ENCODE measurements at regions not wholly inside any gene's neighbourhood (a gene's known extent, or its start where the extent isn't known, plus 50 kb on each side); places are given as distances from the start of the nearest gene placed in this dataset.

DNA sequence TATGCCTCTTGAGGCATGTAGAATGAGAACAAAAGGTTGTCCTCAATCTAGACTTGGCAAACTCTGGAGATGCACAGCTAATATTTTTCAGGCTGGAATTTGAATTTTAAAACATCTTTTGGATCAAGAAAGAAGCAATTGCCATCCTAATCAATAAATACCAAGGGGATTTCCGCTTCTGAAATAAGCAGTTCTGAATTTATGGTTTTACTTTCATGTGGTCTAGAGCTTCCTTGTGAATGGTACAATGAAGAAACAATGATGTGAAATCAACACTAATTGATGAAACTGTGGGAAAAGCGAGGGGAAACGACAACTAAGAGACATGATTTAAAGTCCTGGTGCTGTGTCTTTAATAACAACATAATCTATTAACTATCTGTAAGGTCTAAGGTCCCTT is 1202.7 kb downstream of the SORCS3 start:
- no peak overlapping the region for H3K27ac ChIP-seq
- TF ChIP-seq, protein P1, sequence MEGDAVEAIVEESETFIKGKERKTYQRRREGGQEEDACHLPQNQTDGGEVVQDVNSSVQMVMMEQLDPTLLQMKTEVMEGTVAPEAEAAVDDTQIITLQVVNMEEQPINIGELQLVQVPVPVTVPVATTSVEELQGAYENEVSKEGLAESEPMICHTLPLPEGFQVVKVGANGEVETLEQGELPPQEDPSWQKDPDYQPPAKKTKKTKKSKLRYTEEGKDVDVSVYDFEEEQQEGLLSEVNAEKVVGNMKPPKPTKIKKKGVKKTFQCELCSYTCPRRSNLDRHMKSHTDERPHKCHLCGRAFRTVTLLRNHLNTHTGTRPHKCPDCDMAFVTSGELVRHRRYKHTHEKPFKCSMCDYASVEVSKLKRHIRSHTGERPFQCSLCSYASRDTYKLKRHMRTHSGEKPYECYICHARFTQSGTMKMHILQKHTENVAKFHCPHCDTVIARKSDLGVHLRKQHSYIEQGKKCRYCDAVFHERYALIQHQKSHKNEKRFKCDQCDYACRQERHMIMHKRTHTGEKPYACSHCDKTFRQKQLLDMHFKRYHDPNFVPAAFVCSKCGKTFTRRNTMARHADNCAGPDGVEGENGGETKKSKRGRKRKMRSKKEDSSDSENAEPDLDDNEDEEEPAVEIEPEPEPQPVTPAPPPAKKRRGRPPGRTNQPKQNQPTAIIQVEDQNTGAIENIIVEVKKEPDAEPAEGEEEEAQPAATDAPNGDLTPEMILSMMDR (IDR thresholded peaks at IDR 0.05) = no peak
- no peak for TF ChIP-seq ZFX (IDR thresholded peaks at IDR 0.05; ENCODE audit: borderline replicate concordance)

DNA sequence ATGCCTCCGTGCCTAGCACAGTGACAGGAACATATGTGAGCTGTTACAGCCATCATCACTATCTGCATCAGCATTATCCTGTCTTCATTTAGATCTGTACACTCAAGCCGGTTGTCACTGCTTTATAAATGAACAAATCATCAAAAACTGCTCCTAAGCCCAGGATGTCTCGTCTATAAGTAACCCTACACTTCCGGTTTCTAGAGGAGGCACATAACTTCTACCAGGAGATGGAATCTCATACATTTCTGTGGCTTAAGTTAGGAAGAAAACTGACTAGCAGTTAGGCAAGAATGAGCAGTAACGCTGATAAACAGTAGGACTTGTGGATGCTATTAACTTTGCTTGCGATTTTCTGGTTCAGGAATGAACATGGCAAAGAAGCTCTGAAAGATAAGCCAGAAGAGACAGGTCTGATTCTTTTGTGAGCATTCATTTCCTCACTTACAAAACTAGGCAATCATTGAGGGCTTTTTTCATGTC is 1199.2 kb downstream of the SORCS3 start:
- TF ChIP-seq, protein P1 (IDR thresholded peaks at IDR 0.05) = no peak
- TF ChIP-seq ZFX (IDR thresholded peaks at IDR 0.05; ENCODE audit: borderline replicate concordance) = no peak
- H3K27ac ChIP-seq = no peak overlapping the region

DNA sequence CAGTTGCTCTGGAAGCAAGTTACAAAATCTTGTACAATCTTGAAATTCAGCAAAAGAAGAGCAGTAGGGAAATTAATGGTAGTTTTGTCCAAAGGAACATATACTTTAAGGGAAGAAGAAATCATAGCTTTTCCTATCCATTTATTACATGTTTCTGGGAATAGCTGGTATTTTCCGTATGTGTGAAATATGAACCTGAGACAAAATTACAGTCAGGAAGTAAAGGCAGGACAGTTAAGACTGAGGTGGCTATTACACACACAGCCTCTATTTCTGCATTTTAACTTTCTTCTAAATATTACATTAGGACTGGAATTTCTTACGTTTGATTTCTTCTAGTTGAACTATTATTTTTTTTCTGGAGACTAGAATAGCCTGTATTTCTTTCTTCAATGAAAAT is 1197.3 kb downstream of the SORCS3 start:
- no peak overlapping the region for H3K27ac ChIP-seq
- TF ChIP-seq, protein P1 (IDR thresholded peaks at IDR 0.05) = no peak
- no peak for TF ChIP-seq ZFX (IDR thresholded peaks at IDR 0.05; ENCODE audit: borderline replicate concordance)

DNA sequence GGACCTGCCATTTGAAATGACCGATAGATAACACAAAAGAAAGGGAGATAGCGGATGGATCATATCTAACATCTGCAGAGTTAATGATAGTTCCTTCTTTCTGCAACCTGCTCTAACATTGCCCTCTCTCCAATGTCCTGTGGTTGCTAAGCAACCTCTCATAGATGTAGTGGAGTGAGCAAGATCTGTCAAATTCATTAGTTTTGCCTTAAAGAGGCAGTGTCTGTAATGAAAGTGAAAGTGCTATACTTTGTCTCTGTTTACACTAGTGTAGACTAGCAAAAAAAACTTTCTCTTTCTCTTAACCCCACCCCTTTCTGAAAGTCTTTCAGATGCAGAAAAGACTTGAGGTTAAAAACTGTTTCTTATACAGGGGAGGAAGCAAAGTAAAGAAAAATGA is 1196.9 kb downstream of the SORCS3 start:
- no peak overlapping the region for H3K27ac ChIP-seq
- TF ChIP-seq, protein P1 (IDR thresholded peaks at IDR 0.05) = no peak
- TF ChIP-seq ZFX (IDR thresholded peaks at IDR 0.05; ENCODE audit: borderline replicate concordance) = no peak

DNA sequence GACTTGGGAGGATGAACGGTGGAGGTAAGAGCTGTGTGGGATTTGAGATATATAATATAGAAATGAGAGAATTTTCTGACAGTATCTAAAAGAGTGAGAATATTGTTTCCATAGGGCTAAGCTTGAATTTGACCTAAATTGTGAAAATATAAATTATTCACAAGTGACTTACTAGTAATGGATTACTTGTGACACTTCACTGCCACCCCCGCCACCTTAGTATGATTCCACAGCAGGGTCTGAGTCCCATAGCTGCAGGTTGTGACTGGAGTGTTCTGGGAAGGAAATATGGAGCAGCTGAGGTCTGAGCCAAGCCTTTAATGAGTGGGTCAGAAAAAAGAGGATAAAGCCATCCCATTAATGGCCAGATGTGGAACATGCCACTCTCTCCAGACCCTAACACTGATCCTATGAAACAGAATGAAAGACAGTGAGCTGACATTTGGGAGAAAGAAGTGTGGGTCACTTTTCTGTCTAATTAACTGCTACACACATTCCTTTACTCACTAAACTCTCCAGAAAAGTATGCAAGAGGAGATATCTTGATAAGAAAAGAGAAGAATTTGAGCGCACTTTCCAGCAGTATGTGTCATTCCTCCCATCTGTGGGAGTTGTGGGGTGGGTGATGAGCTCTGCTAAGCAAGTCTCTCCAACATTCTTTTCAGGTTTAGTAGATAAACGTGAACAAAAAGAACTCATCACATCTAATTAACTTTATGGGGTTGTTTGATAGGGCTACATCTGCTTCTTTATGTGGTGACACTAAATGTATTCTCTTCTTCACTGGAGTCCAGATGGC is 1193.4 kb downstream of the SORCS3 start:
- H3K27ac ChIP-seq = no peak overlapping the region
- no peak for TF ChIP-seq ZFX (IDR thresholded peaks at IDR 0.05; ENCODE audit: borderline replicate concordance)
- TF ChIP-seq, protein P1 (IDR thresholded peaks at IDR 0.05) = no peak

DNA sequence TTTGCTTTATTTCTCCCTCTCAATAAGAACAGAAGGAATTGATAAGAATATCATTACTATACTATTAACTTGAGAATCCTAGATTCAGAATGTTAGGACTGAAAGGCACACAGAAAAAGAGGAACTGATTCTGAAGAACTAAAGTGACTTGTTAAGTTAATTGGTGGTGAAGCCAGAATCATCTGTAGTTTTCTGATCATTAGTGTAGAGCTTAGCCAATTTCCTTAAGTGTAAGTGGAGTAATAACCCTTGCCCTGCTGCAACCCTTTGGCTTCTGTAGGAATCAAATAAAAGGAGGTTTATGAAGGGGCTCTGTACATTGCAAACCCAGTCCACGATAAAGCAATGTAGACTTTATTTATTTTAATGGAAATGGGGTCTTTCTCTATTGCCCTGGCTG is 1186.0 kb downstream of the SORCS3 start:
- TF ChIP-seq, protein P1 (IDR thresholded peaks at IDR 0.05) = no peak
- TF ChIP-seq ZFX (IDR thresholded peaks at IDR 0.05; ENCODE audit: borderline replicate concordance) = no peak
- no peak overlapping the region for H3K27ac ChIP-seq

DNA sequence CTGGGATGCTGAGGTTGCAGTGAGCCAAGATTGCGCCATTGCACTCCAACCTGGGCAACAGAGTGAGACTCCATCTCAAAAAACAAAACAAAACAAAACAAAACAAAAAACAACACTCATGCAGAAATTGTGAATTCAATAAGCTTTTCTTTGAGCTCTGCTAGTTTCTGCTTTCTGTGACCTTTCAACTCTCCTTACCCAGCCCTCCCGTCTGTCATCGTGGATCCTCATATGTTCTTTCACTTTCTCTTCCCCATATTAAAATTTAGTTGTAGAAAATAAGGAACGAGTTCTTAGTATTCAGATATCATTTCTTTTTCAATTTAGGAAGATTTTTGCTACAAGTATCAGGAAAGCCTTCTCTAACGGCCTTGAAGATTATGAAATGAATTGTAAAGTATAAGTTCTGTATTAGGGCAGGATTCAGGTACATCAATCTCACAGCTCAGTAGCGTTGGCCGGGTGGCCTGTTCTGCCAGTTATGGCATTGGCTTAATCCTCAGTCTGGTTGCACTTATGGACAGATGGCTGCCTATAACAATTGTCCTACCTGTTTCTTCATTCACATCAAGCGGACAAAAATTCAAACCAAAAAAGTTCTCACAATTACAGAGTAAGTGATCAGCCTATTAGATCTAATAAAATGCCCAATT is 1167.0 kb downstream of the SORCS3 start:
- TF ChIP-seq, protein P1 (IDR thresholded peaks at IDR 0.05) = no peak
- no peak for TF ChIP-seq ZFX (IDR thresholded peaks at IDR 0.05; ENCODE audit: borderline replicate concordance)
- no peak overlapping the region for H3K27ac ChIP-seq

All from 22Rv1 (cell line).